H9 (cell line): ENCODE measurements at regions not wholly inside any gene's neighbourhood (a gene's known extent, or its start where the extent isn't known, plus 50 kb on each side); places are given as distances from the start of the nearest gene placed in this dataset.

Experiments used
- DNase-seq: peaks from one replicate; pipeline ENCODE4 v3.0.0-alpha.2; 2017
- H2AFZ ChIP-seq: one replicate; pipeline ENCODE4 v1.6.1; 2013; ENCODE audit warnings: mild to moderate bottlenecking, low read length, control low read depth, moderate library complexity
- H2AK5ac ChIP-seq: 2 replicates; pipeline ENCODE4 v1.6.1; 2013; ENCODE audit warnings: low read length, control low read depth, mixed read lengths; ENCODE audit not compliant: insufficient read length
- H2BK120ac ChIP-seq: one replicate; pipeline ENCODE4 v1.6.1; 2013; ENCODE audit warnings: low read depth, mild to moderate bottlenecking, low read length, control low read depth, inconsistent platforms; ENCODE audit not compliant: poor library complexity, severe bottlenecking
- H2BK12ac ChIP-seq: 2 replicates; pipeline ENCODE4 v1.6.1; 2013; ENCODE audit warnings: low read length, control low read depth, mixed read lengths, low read depth; ENCODE audit not compliant: insufficient read length
- H2BK15ac ChIP-seq: 2 replicates; pipeline ENCODE4 v1.6.1; 2013; ENCODE audit warnings: low read depth, low read length, control low read depth
- H2BK20ac ChIP-seq: one replicate; pipeline ENCODE4 v1.6.1; 2013; ENCODE audit warnings: low read depth, mild to moderate bottlenecking, low read length, control low read depth, inconsistent platforms; ENCODE audit not compliant: poor library complexity, severe bottlenecking
- H2BK5ac ChIP-seq: 2 replicates; pipeline ENCODE4 v1.6.1; 2013; ENCODE audit warnings: low read length, control low read depth, mixed read lengths; ENCODE audit not compliant: insufficient read length
- H3K14ac ChIP-seq: 2 replicates; pipeline ENCODE4 v1.6.1; 2013; ENCODE audit warnings: low read length, control low read depth; ENCODE audit not compliant: insufficient read depth
- H3K18ac ChIP-seq: 2 replicates; pipeline ENCODE4 v1.6.1; 2013; ENCODE audit warnings: low read depth, mild to moderate bottlenecking, mixed read lengths, low read length, control low read depth; ENCODE audit not compliant: insufficient read length
- H3K23ac ChIP-seq: 2 replicates; pipeline ENCODE4 v1.6.1; 2013; ENCODE audit warnings: low read length, control low read depth, mixed read lengths, low read depth; ENCODE audit not compliant: insufficient read length
- H3K23me2 ChIP-seq: 2 replicates; pipeline ENCODE4 v1.6.1; 2013; ENCODE audit warnings: low read depth, mild to moderate bottlenecking, mixed read lengths, low read length, control low read depth; ENCODE audit not compliant: insufficient read length, poor library complexity, severe bottlenecking
- H3K27ac ChIP-seq: 2 replicates; pipeline ENCODE4 v1.5.1; 2013; ENCODE audit warnings: low read length, control low read depth, mixed read lengths, low read depth; ENCODE audit not compliant: insufficient read length
- H3K27me3 ChIP-seq: 2 replicates; pipeline ENCODE4 v1.6.1; 2013; ENCODE audit warnings: low read length, control low read depth, inconsistent platforms; ENCODE audit not compliant: insufficient read depth
- H3K4ac ChIP-seq: 2 replicates; pipeline ENCODE4 v1.6.1; 2013; ENCODE audit warnings: low read depth, mild to moderate bottlenecking, control low read depth, inconsistent platforms, low read length, moderate library complexity
- H3K4me1 ChIP-seq: 2 replicates; pipeline ENCODE4 v1.6.1; 2013; ENCODE audit warnings: low read length, control low read depth, inconsistent platforms; ENCODE audit not compliant: insufficient read depth
- H3K4me2 ChIP-seq: 2 replicates; pipeline ENCODE4 v1.6.1; 2013; ENCODE audit warnings: low read length, control low read depth, mixed read lengths; ENCODE audit not compliant: insufficient read length, insufficient read depth
- H3K56ac ChIP-seq: 2 replicates; pipeline ENCODE4 v1.6.1; 2013; ENCODE audit warnings: low read depth, mild to moderate bottlenecking, mixed read lengths, low read length, control low read depth; ENCODE audit not compliant: insufficient read length
- H3K79me1 ChIP-seq: 2 replicates; pipeline ENCODE4 v1.6.1; 2013; ENCODE audit warnings: low read depth, mild to moderate bottlenecking, moderate library complexity, low read length, control low read depth, inconsistent platforms; ENCODE audit not compliant: insufficient read depth, poor library complexity, severe bottlenecking
- H3K79me2 ChIP-seq: 2 replicates; pipeline ENCODE4 v1.6.1; 2013; ENCODE audit warnings: low read length, control low read depth, inconsistent platforms; ENCODE audit not compliant: insufficient read depth
- H3K9ac ChIP-seq: 2 replicates; pipeline ENCODE4 v1.6.1; 2013; ENCODE audit warnings: low read length, control low read depth, mixed read lengths; ENCODE audit not compliant: insufficient read length; ENCODE audit errors: extremely low read depth
- H3K9me3 ChIP-seq: one replicate; pipeline ENCODE4 v1.6.1; 2013; ENCODE audit warnings: low read depth, low read length, inconsistent platforms; ENCODE audit not compliant: control insufficient read depth
- H3T11ph ChIP-seq: one replicate; pipeline ENCODE4 v1.6.1; 2013; ENCODE audit warnings: mild to moderate bottlenecking, low read length, control low read depth, inconsistent platforms
- H4K20me1 ChIP-seq: one replicate; pipeline ENCODE4 v1.6.1; 2013; ENCODE audit not compliant: control insufficient read depth, insufficient read length, insufficient read depth
- H4K5ac ChIP-seq: 2 replicates; pipeline ENCODE4 v1.6.1; 2013; ENCODE audit warnings: low read depth, mild to moderate bottlenecking, mixed read lengths, low read length, control low read depth; ENCODE audit not compliant: insufficient read length
- H4K8ac ChIP-seq: replicated peaks from 2 replicates; pipeline ENCODE4 v1.6.1; 2013; ENCODE audit warnings: low read length, control low read depth, mixed read lengths, low read depth; ENCODE audit not compliant: insufficient read length
- H4K91ac ChIP-seq: 2 replicates; pipeline ENCODE4 v1.6.1; 2013; ENCODE audit warnings: low read depth, mild to moderate bottlenecking, moderate library complexity, mixed read lengths, low read length, control low read depth; ENCODE audit not compliant: insufficient read length
- H3K27ac Mint-ChIP-seq, 3 experiments: 2 replicates in 2 of 3; 3 replicates in 1 of 3; pipeline ENCODE4 v1.8.0; 2020 to 2021; ENCODE audit warnings: mixed read lengths in 3 of 3, mild to moderate bottlenecking in 1 of 3, moderate library complexity in 1 of 3
- H3K27me3 Mint-ChIP-seq: 2 replicates; pipeline ENCODE4 v1.8.0; 2021; ENCODE audit warnings: low read depth, mild to moderate bottlenecking, moderate library complexity, mixed read lengths
- H3K36me3 Mint-ChIP-seq, 3 experiments: 2 replicates in 2 of 3; 3 replicates in 1 of 3; pipeline ENCODE4 v1.8.0; 2020 to 2021; ENCODE audit warnings: low read depth in 3 of 3, mixed read lengths in 3 of 3; ENCODE audit not compliant: insufficient read depth in 1 of 3
- H3K4me1 Mint-ChIP-seq, 2 experiments: 2 replicates each; pipeline ENCODE4 v1.8.0; 2020; ENCODE audit warnings: mixed read lengths in 2 of 2
- H3K4me3 Mint-ChIP-seq, 2 experiments: 2 replicates in 1 of 2; 3 replicates in 1 of 2; pipeline ENCODE4 v1.8.0; 2020 to 2021; ENCODE audit warnings: mild to moderate bottlenecking in 2 of 2, mixed read lengths in 2 of 2, moderate library complexity in 1 of 2
- H3K9me3 Mint-ChIP-seq, 2 experiments: 2 replicates in 1 of 2; 3 replicates in 1 of 2; pipeline ENCODE4 v1.8.0; 2020; ENCODE audit warnings: mild to moderate bottlenecking in 2 of 2, mixed read lengths in 2 of 2, moderate library complexity in 1 of 2
- CTCF ChIP-seq: fragments of 200-600 bp; sonication (generic); conservative IDR thresholded peaks from 3 replicates; pipeline ENCODE4 v1.8.0; 2021; ENCODE audit warnings: antibody characterized with exemption, mild to moderate bottlenecking
- WGBS: extraction: QIAGEN DNeasy Blood & Tissue Kit; methylation state at CpG from one replicate; pipeline ENCODE4 v1.1.7; 2013; ENCODE audit warnings: missing lambda C conversion rate, low lambda C conversion rate, mixed read lengths; ENCODE audit not compliant: insufficient read length; ENCODE audit errors: extremely low coverage; 5-methylcytosine and 5-hydroxymethylcytosine counted together

DNA sequence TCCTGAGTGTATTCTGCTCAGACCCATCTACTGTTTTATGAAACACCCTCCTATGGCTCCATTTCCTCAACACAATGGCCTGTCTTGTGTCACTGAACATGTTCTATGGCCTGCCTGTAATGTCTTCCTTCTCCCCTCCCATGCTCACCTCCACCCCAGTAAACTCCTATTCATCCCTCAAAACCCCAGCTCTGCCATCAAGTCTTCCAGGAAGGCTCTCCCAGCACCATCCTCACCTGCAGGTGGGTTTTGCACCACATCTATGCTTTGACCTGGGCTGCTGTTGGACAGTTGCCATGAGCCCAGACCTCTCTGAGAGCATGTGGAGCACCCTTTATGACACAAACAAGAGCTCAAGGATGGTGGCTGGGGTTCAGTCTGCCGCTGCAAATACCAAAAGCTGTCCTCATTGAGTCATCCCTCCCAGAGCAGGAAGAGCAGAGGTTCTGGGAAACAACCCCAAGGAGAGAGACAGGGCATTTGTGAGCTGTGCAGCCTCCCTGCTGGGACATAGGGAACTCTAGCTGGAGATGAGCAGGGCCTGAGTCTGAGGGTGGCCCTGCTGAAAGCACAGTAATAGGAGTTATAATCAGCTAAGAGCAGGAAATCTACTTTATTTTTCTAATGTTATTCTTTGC is 93.8 kb upstream of the CD93 start:
- no peak overlapping the region; the same call in 1 of the 2 replicates for H3K14ac ChIP-seq
- H4K20me1 ChIP-seq = no peaks in the 10 kb centered on the region
- Mint-ChIP-seq H3K4me1 (no peaks in the 10 kb centered on the region), H3K4me3 (no peak overlapping the region), H3K27ac (no peak overlapping the region; a peak in 1 of 7 replicates), H3K27me3 (peaks cover 5% of the 10 kb centered on the region), H3K9me3 (peaks cover 3 to 12% of the 10 kb centered on the region in 2 experiments; a peak in 3 of 5 replicates), H3K36me3 (peaks cover 0 to 3% (median 0%) of the 10 kb centered on the region in 3 experiments; a peak in 2 of 7 replicates)
- H4K8ac ChIP-seq = no peak overlapping the region
- H3K9ac ChIP-seq = no peak overlapping the region
- H2BK20ac ChIP-seq = no peak overlapping the region
- H3K79me1 ChIP-seq = no peaks in the 10 kb centered on the region
- no peak for TF ChIP-seq CTCF
- no CpG with 5 or more reads among the region's 1 CpG for WGBS
- H2AFZ ChIP-seq = no peak overlapping the region
- H2BK120ac ChIP-seq = no peak overlapping the region
- no peak overlapping the region for H2BK5ac ChIP-seq
- no peak for DNase-seq
- H3K56ac ChIP-seq = no peak overlapping the region
- H3K27ac ChIP-seq = no peak overlapping the region
- H3K79me2 ChIP-seq = no peaks in the 10 kb centered on the region
- no peaks in the 10 kb centered on the region for H3K27me3 ChIP-seq
- H3T11ph ChIP-seq = no peak overlapping the region
- no peak overlapping the region for H3K23ac ChIP-seq
- H3K18ac ChIP-seq = no peak overlapping the region
- H4K91ac ChIP-seq = no peak overlapping the region
- no peaks in the 10 kb centered on the region for H3K9me3 ChIP-seq
- no peak overlapping the region for H2BK12ac ChIP-seq
- H3K4me1 ChIP-seq = no peaks in the 10 kb centered on the region
- H3K4ac ChIP-seq = no peak overlapping the region
- H3K4me2 ChIP-seq = no peak overlapping the region
- no peak overlapping the region for H2BK15ac ChIP-seq
- H4K5ac ChIP-seq = no peak overlapping the region
- H2AK5ac ChIP-seq = no peak overlapping the region
- H3K23me2 ChIP-seq = peaks cover 3% of the 10 kb centered on the region
